Motor neuron (in vitro differentiated cells): ENCODE measurements at regions not wholly inside any gene's neighbourhood (a gene's known extent, or its start where the extent isn't known, plus 50 kb on each side); places are given as distances from the start of the nearest gene placed in this dataset.
"Not testable (repeated sequence)": the region's sequence is repeated elsewhere in the genome, so short reads cannot be mapped to it uniquely, and the experiment has no call there.

Experiments used
- ATAC-seq, 8 experiments: fragments of 200-7000 bp; cut with Tn5 transposase; replicated peaks in 6 of 8; 2 replicates each; pipeline ENCODE4 v1.8.0; 2021; ENCODE audit warnings: mild to moderate bottlenecking in 8 of 8, moderate library complexity in 8 of 8
- H3K27ac ChIP-seq, 2 donors: fragments of 250-450 bp; sonication (Bioruptor Pico); 2 replicates each; pipeline ENCODE4 v1.9.0; 2021; ENCODE audit warnings: antibody characterized with exemption in 2 of 2, mild to moderate bottlenecking in 2 of 2, moderate library complexity in 1 of 2
- H3K4me1 ChIP-seq, 2 donors: fragments of 250-450 bp; sonication (Bioruptor Pico); replicated peaks in 1 of 2; 2 replicates each; pipeline ENCODE4 v1.6.1; 2021; ENCODE audit warnings: antibody characterized with exemption in 2 of 2, mild to moderate bottlenecking in 2 of 2, moderate library complexity in 1 of 2
- H3K4me3 ChIP-seq, 5 donors: fragments of 250-450 bp; sonication (Bioruptor Pico); 2 replicates each; pipeline ENCODE4 v1.9.0; 2021; ENCODE audit warnings: antibody characterized with exemption in 5 of 5, mild to moderate bottlenecking in 5 of 5, moderate library complexity in 4 of 5
- WGBS, 10 experiments: fragments of 450-650 bp; shearing (Covaris generic); methylation state at CpG; one replicate each; pipeline ENCODE4 v1.0.0; 2022; 5-methylcytosine and 5-hydroxymethylcytosine counted together
- in situ Hi-C, 9 experiments: fragments of 400-800 bp; cut with MboI; loops; one replicate each; pipeline ENCODE4 v1.15.0; 2021; ENCODE audit warnings: low sequenced_read_pairs in 9 of 9, low pct_unique_long_range_greater_than_20kb in 2 of 9; ENCODE audit not compliant: unreplicated experiment in 9 of 9

DNA sequence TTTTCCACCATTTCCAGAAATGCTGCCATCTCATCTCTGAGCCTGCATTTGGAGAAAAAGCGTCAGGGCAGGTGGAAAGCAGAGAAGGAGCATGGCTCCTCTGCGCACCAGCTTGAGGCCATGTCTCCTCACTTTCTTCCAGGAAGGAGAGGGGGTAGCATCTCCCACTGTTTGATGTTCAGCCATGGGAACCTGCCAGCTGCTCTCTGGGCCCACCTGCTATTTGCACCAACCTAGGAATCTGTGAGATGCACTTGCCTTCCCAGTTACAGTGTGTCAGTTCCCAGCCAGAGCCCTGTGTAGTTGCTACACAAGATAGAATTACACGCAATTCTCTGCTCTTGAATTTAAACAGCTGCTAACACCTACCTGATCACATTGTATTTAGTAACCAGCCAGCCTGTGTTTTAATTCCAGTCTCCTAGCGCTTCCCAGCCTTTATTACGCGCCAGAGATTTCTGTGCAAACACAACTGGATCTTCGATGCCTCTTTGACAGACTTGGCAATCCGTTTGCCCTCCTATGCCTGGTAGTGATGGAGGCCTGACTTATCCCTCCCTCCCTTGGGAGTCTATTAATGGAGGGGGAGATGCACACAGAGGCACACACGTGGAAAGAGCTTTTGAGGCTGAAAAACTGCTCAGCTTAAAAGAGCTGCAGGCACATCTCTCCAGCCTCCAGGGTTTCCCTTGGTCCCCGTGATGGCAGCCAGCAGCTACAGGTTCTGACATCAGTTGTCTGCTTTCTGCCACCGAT, 98.1 kb upstream of the SEC14L1 start:
- no peak overlapping the region for H3K4me3 ChIP-seq
- in situ Hi-C loops: loop anchor here in 2 of 9 experiments (25.0 kb wide), 1 partner anchor 180 kb away; the partner anchor contains the start of gene MGAT5B (in 2 of the 2)
- peak in 5 of 8 experiments; percentile 78 to 83 (median 81) for ATAC-seq
- H3K27ac ChIP-seq: peak overlapping the region; percentile 9 to 21
- WGBS, 10 experiments: 43 to 93% (median 75%) methylated on average over 1 to 9 of the region's 11 CpGs; no CpG with 5 or more reads in 1 of the 10 experiments
- peaks cover 27% of the 10 kb centered on the region in 2 donors for H3K4me1 ChIP-seq

DNA sequence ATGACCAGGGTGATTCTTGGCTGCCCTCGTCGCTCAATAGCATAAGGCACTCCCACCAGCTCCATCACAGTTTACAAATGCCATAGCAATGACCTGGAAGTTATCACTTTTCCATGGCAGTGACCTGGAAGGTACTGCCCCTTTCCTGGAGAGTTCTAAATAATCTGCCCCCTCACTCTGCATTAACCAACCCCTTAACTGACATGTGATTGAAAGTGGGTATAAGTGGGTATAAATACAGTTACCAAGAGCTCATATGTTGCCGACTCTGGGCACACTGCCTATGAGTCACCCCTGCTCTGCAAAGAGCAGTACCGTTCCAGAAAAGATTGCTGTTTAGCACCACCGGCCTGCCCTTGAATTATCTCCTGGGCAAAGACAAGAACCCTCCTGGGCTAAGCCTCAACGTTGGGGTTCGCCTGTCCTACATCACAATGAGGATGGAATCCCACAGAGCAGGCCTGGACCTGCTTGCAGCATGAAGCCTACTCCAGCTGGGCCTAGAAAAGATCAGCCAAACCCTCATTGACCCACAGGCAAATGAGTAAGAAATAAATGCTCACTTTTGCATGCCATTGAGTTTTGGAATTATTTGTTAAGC, 95.2 kb upstream of the SEC14L1 start:
- 43 to 100% (median 74%) methylated on average over 1 to 6 of the region's 7 CpGs; no CpG with 5 or more reads in 3 of the 10 experiments for WGBS, 10 experiments
- Histone ChIP-seq H3K27ac (no peak overlapping the region), H3K4me1 (peaks cover 20 to 26% of the 10 kb centered on the region in 2 donors), H3K4me3 (no peak overlapping the region)
- ATAC-seq: no peak
- in situ Hi-C loops: loop anchor here in 2 of 9 experiments (25.0 kb wide), 1 partner anchor 183 kb away; the partner anchor contains the start of gene MGAT5B (in 2 of the 2)

DNA sequence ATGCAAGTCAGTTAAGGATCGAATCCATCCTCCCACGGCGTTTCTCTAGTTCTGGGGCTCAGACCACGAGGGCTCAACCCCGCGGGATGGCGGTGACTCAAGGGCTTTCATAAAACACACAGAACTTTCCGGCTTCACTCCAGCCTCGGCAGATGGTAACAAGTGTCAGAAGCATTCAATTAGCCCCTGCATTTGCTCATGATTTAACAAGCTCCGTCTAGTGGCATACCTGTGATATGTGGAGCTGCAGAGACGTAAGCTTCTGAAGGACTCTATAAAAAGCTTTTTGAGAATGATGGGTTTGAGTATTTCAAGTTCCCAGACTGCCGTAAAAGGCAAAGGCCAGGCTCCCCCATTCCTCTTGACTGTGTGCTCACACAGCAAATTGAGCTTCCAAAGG, 91.3 kb upstream of the SEC14L1 start:
- in situ Hi-C loops: loop anchor here in 2 of 9 experiments (25.0 kb wide), 1 partner anchor 187 kb away; the partner anchor contains the start of gene MGAT5B (in 2 of the 2)
- peak in 6 of 8 experiments; percentile 36 to 81 (median 68) for ATAC-seq
- WGBS, 10 experiments: 0 to 100% (median 51%) methylated on average over 1 to 11 of the region's 12 CpGs
- H3K4me1 ChIP-seq: peaks cover 10 to 11% of the 10 kb centered on the region in 2 donors
- no peak overlapping the region for H3K4me3 ChIP-seq
- no peak overlapping the region for H3K27ac ChIP-seq

DNA sequence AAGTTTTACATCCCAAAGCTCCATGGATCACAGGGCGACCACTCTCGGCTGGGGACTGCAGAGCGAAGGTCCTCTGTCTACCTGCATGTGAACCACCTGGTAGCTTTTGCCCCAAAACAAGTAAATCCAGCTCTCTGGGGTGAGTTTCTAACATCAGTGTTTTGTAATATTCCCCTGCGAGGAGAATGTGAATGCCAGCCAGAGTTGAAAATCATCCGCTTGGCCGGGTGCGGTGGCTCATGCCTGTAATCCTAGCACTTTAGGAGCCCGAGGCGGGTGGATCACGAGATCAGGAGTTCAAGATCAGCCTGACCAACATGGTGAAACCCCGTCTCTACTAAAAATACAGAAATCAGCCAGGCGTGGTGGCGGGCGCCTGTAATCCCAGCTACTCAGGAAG, 89.9 kb upstream of the SEC14L1 start:
- peaks cover 13 to 20% of the 10 kb centered on the region in 2 donors for H3K4me1 ChIP-seq
- in situ Hi-C loops: loop anchor here in 5 of 9 experiments (25.0 kb wide), 3 partner anchors 189 to 539 kb away; partner anchors contain the start of genes MGAT5B (in 4 of the 5) and RHBDF2 (in 1 of the 5)
- WGBS, 10 experiments: 89 to 100% (median 100%) methylated on average over 1 to 6 of the region's 14 CpGs; no CpG with 5 or more reads in 5 of the 10 experiments
- H3K27ac ChIP-seq, ATAC-seq, H3K4me3 ChIP-seq: not testable (repeated sequence)

DNA sequence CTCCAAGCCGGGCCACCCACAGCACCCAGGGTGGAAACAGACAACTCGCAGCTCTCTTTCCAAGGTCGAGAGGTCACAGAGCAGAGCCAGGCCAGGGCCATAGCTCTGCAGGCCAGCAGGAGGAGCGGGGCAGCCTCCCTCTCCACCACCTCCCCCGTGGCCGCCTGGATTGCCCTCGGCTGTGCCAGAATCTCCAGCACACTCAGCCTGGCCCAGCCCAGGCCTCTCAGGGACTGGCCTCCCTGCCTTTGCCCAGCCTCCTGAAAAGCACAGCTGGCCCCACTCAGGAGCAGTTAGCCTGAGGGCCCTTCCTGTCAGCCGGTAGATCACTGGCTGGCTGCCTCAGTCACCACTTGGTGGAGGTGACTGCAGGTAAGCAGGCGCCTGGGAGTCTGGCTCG, 85.8 kb upstream of the SEC14L1 start:
- 19 to 75% (median 26%) methylated on average over 3 to 4 of the region's 10 CpGs; no CpG with 5 or more reads in 7 of the 10 experiments for WGBS, 10 experiments

DNA sequence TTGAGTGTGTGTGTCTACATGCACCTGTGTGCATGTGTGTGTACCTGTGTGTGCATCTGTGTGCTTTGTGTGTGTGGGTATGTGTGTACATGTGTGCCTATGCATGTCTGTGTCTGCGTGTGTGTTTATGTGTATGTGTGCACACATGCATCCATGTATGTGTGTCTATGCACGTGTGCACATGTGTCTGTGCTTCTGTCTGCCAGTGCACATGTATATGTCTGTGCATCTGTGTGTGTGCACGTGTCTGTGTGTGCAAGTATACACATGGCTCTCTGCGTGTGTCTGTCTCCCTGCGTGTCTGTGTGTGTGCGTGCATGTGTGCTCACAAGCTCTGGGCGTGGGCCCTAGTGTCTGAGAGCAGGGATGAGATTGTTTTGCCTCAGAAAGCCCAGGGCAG, 85.3 kb upstream of the SEC14L1 start:
- Histone ChIP-seq H3K4me1 (peaks cover 9 to 18% of the 10 kb centered on the region in 2 donors), H3K4me3 (no peak overlapping the region), H3K27ac (no peak overlapping the region)
- in situ Hi-C loops: loop anchor here in 6 of 9 experiments (5.0 to 25.0 kb wide), 4 partner anchors 188 to 543 kb away; partner anchors contain the start of genes MGAT5B (in 5 of the 6) and RHBDF2 (in 1 of the 6)
- 20 to 100% (median 86%) methylated on average over 1 to 3 of the region's 7 CpGs; no CpG with 5 or more reads in 6 of the 10 experiments for WGBS, 10 experiments
- no peak for ATAC-seq

More for the DNA sequence above, 85.8 kb upstream of the SEC14L1 start:
- no peak overlapping the region for H3K4me3 ChIP-seq
- no peak overlapping the region for H3K27ac ChIP-seq
- ATAC-seq: peak in 3 of 8 experiments; percentile 7 to 57 (median 18)
- in situ Hi-C loops: loop anchor here in 6 of 9 experiments (5.0 to 25.0 kb wide), 4 partner anchors 188 to 543 kb away; partner anchors contain the start of genes MGAT5B (in 5 of the 6) and RHBDF2 (in 1 of the 6)
- peaks cover 10 to 20% of the 10 kb centered on the region in 2 donors for H3K4me1 ChIP-seq

DNA sequence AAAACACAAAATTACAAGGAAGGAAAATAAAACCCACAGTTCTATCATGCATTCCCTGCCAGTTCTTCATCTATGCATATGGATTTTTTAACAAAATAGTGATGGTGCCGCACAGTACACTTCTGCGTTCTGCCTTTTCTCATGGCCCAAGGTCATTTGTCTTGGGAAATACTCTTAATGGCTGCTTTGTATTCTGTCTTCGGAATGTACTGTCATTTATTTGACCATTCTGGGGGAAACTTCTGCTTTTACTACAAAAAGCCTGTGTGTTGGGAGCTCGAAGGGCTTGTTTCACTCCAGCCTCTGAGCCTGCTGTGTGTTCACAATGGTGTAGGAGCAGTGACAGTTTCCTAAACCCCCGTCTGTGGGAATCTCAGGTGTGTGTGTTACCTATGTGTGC, 82.8 kb upstream of the SEC14L1 start:
- ATAC-seq: no peak
- 20 to 100% (median 60%) methylated on average over 1 to 5 of the region's 5 CpGs for WGBS, 10 experiments
- H3K27ac ChIP-seq: no peak overlapping the region
- in situ Hi-C loops: loop anchor here in 6 of 9 experiments (5.0 to 25.0 kb wide), 4 partner anchors 191 to 546 kb away; partner anchors contain the start of genes MGAT5B (in 5 of the 6) and RHBDF2 (in 1 of the 6)
- peaks cover 9 to 18% of the 10 kb centered on the region in 2 donors for H3K4me1 ChIP-seq
- H3K4me3 ChIP-seq: no peak overlapping the region

DNA sequence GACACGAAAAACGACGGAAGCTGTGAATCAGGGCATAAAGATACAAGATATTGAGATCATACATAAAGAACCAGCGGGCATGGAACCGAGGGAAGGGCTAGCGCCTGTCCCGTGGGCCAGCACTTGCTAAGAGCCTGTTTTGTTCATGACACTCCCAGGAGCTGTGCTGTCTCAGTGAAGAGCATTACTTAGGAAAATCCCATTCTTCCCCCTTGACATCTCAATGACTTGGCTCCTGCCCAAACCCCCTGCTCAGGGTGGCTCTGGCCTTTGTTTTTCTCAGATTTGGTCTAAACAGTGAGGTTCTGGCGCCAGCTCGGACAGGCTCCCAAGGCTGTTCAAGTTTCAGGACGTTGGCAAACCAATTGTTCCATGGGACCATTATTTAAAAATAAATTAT, 79.1 kb upstream of the SEC14L1 start:
- in situ Hi-C loops: loop anchor here in 7 of 9 experiments (10.0 to 25.0 kb wide), 5 partner anchors 47 to 549 kb away; partner anchors contain the start of genes MGAT5B (in 5 of the 7) and RHBDF2 (in 1 of the 7)
- 49 to 100% (median 61%) methylated on average over 1 to 10 of the region's 10 CpGs; no CpG with 5 or more reads in 1 of the 10 experiments for WGBS, 10 experiments
- H3K4me1 ChIP-seq: peaks cover 7% of the 10 kb centered on the region in 2 donors
- ATAC-seq: peak in 5 of 8 experiments; percentile 56 to 78 (median 75)
- no peak overlapping the region for H3K4me3 ChIP-seq
- H3K27ac ChIP-seq: no peak overlapping the region

DNA sequence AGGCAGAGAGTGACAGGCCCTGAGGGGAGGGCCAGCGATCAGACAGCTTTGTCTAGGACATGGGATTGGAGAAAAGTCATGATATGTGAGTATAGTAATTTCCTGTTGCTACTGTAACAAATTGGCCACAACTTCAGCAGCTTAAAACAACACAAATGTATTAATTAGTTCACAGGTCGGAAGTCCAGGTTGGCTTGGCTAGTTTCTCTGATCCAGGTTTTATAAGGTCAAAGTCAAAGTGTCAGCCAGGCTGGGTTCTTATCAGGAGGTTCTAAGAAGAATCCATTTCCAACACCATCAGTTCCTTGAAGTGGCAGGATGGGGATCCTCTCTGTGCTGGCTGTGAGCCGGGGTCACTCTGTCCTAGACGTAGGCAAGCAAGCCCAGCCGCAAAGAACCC, 76.2 kb upstream of the SEC14L1 start:
- H3K27ac ChIP-seq: no peak overlapping the region
- WGBS, 10 experiments: 58 to 93% (median 85%) methylated on average over 1 to 5 of the region's 5 CpGs; no CpG with 5 or more reads in 4 of the 10 experiments
- in situ Hi-C loops: loop anchor here in 7 of 9 experiments (10.0 to 25.0 kb wide), 5 partner anchors 50 to 552 kb away; partner anchors contain the start of genes MGAT5B (in 5 of the 7) and RHBDF2 (in 1 of the 7)

DNA sequence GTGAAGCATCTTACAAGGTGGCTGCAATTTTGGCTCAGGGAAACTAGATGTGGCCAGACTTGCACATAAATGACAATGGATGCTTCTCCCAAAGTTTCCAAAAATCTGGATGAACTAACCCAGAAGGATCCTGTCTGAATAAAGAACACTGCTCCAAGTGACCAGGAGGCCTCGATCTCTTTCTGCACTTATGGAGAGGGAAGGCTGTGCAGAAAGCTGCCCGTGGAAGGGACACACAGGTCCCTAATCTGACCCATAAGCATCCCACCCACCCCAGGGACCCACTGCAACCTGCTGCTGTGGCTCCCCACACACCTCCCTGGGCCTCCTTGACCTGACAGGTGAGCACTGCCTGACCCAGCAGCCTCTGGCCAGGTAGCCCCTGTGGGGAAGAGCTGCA, 74.6 kb upstream of the SEC14L1 start:
- in situ Hi-C loops: loop anchor here in 7 of 9 experiments (10.0 to 25.0 kb wide), 5 partner anchors 51 to 554 kb away; partner anchors contain the start of genes MGAT5B (in 5 of the 7) and RHBDF2 (in 1 of the 7)
- Histone ChIP-seq H3K4me3 (no peak overlapping the region), H3K4me1 (peaks cover 3 to 9% of the 10 kb centered on the region in 2 donors), H3K27ac (no peak overlapping the region)
- WGBS, 10 experiments: 0 to 100% (median 17%) methylated on average over 1 of the region's 2 CpGs; no CpG with 5 or more reads in 7 of the 10 experiments
- peak in 5 of 8 experiments; percentile 9 to 30 (median 24) for ATAC-seq

More for the DNA sequence above, 76.2 kb upstream of the SEC14L1 start:
- no peak overlapping the region for H3K4me3 ChIP-seq
- H3K4me1 ChIP-seq: peaks cover 3% of the 10 kb centered on the region in 2 donors
- ATAC-seq: no peak

DNA sequence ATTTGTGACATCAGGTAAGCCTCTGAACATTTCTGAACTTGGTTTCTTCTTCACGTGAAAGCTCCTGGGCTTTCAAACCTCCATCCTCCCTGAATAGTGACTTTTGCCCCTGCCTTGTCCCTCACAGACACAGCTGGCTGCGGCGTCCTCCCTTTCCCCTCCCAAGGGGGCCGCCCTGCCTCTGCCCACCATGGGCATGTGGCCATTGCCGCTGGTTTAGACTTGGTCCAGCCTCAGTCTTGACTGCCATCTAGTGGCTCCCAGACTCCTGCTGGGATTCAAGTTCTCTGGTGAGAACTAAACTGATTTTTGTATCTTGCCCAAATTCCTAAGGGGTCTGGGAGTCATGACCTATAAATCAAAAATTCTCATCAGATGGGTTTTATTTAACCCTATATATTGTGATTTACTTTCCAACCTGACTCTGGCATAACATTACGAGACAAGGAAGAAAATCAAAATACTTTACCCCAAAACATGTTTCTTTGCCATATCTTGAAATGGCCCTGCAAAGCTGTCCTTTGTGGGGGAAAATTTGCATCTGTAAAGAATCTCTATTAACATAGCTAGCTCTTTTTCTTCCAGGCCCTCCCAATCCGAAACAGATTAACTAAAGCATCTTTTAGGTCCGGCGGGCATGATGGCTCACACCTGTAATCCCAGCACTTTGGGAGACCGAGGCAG, 73.9 kb upstream of the SEC14L1 start:
- ATAC-seq: peak; percentile 72 to 97 (median 94)
- H3K4me3 ChIP-seq, H3K4me1 ChIP-seq, H3K27ac ChIP-seq: not testable (repeated sequence)
- in situ Hi-C loops: loop anchor here in 7 of 9 experiments (10.0 to 25.0 kb wide), 5 partner anchors 52 to 555 kb away; partner anchors contain the start of genes MGAT5B (in 5 of the 7) and RHBDF2 (in 1 of the 7)
- 10 to 80% (median 22%) methylated on average over 1 to 9 of the region's 10 CpGs; no CpG with 5 or more reads in 4 of the 10 experiments for WGBS, 10 experiments
